SK-N-SH treated with all-trans-retinoic acid at 6 μM for 48 hours (cell line): ENCODE measurements at regions not wholly inside any gene's neighbourhood (a gene's known extent, or its start where the extent isn't known, plus 50 kb on each side); places are given as distances from the start of the nearest gene placed in this dataset.

Source experiments
- ATAC-seq: fragments of 200-7000 bp; cut with Tn5 transposase; 3 replicates; pipeline ENCODE4 v1.9.1; 2020; ENCODE audit warnings: mild to moderate bottlenecking, moderate library complexity
- ARNTL ChIP-seq: fragments of 450-650 bp; formaldehyde crosslinking; IDR thresholded peaks from 2 replicates; pipeline ENCODE4 v1.5.0; 2020; ENCODE audit warnings: low read depth, mild to moderate bottlenecking, moderate library complexity, borderline replicate concordance
- CSDC2 ChIP-seq: fragments of 250-450 bp; sonication (Bioruptor Pico); IDR thresholded peaks from 2 replicates; pipeline ENCODE4 v1.5.0; 2020; ENCODE audit warnings: mild to moderate bottlenecking, moderate library complexity
- ESRRG ChIP-seq: fragments of 250-450 bp; sonication (Bioruptor Pico); IDR thresholded peaks from 2 replicates; pipeline ENCODE4 v1.6.1; 2021; ENCODE audit warnings: mild to moderate bottlenecking
- GLIS3 ChIP-seq: fragments of 250-450 bp; sonication (Bioruptor Pico); IDR thresholded peaks from 2 replicates; pipeline ENCODE4 v1.5.0; 2020; ENCODE audit warnings: mild to moderate bottlenecking, moderate library complexity
- ISL1 ChIP-seq: fragments of 250-450 bp; sonication (Bioruptor Pico); IDR thresholded peaks from 2 replicates; pipeline ENCODE4 v2.1.2; 2022; ENCODE audit warnings: mild to moderate bottlenecking, moderate library complexity
- OSR1 ChIP-seq: fragments of 250-450 bp; sonication (Bioruptor Pico); IDR thresholded peaks from 2 replicates; pipeline ENCODE4 v1.8.0; 2022; ENCODE audit warnings: moderate library complexity, mild to moderate bottlenecking, inconsistent platforms
- PPARA ChIP-seq: fragments of 250-450 bp; sonication (Bioruptor Pico); IDR thresholded peaks from 2 replicates; pipeline ENCODE4 v1.5.0; 2020; ENCODE audit warnings: mild to moderate bottlenecking, borderline replicate concordance
- RARB ChIP-seq: fragments of 250-450 bp; sonication (Bioruptor Pico); IDR thresholded peaks from 2 replicates; pipeline ENCODE4 v1.8.0; 2021; ENCODE audit warnings: mild to moderate bottlenecking, moderate library complexity
- SNAI2 ChIP-seq: fragments of 250-450 bp; sonication (Bioruptor Pico); IDR thresholded peaks from 2 replicates; pipeline ENCODE4 v1.5.0; 2020; ENCODE audit warnings: mild to moderate bottlenecking, moderate library complexity
- TCF4 ChIP-seq: fragments of 250-450 bp; sonication (Bioruptor Pico); IDR thresholded peaks from 2 replicates; pipeline ENCODE4 v1.8.0; 2021; ENCODE audit warnings: mild to moderate bottlenecking, moderate library complexity, borderline replicate concordance
- TOX ChIP-seq: fragments of 250-450 bp; sonication (Bioruptor Pico); IDR thresholded peaks from 2 replicates; pipeline ENCODE4 v1.8.0; 2021; ENCODE audit warnings: mild to moderate bottlenecking, moderate library complexity, borderline replicate concordance
- ZC3H10 ChIP-seq: fragments of 250-450 bp; sonication (Bioruptor Pico); IDR thresholded peaks from 2 replicates; pipeline ENCODE4 v1.5.1; 2021; ENCODE audit warnings: mild to moderate bottlenecking, moderate library complexity
- ZFP3 ChIP-seq: fragments of 250-450 bp; sonication (Bioruptor Pico); IDR thresholded peaks from 2 replicates; pipeline ENCODE4 v1.5.0; 2020; ENCODE audit warnings: mild to moderate bottlenecking, moderate library complexity
- ZFP30 ChIP-seq: fragments of 450-650 bp; formaldehyde crosslinking; IDR thresholded peaks from 2 replicates; pipeline ENCODE4 v1.5.0; 2022; ENCODE audit warnings: mild to moderate bottlenecking, moderate library complexity
- ZNF70 ChIP-seq: fragments of 450-650 bp; formaldehyde crosslinking; IDR thresholded peaks from 2 replicates; pipeline ENCODE4 v1.5.0; 2020; ENCODE audit warnings: mild to moderate bottlenecking, moderate library complexity
- ZNF8 ChIP-seq: fragments of 450-650 bp; formaldehyde crosslinking; IDR thresholded peaks from 2 replicates; pipeline ENCODE4 v1.5.0; 2020; ENCODE audit warnings: mild to moderate bottlenecking, moderate library complexity
- TF ChIP-seq, protein P1 (sequence below): fragments of 250-450 bp; sonication (Bioruptor Pico); IDR thresholded peaks from 2 replicates; pipeline ENCODE4 v1.8.0; 2021; ENCODE audit warnings: low read depth, mild to moderate bottlenecking, moderate library complexity, borderline replicate concordance
- TF ChIP-seq, protein P2 (sequence below): fragments of 250-450 bp; sonication (Bioruptor Pico); IDR thresholded peaks from 2 replicates; pipeline ENCODE4 v1.5.0; 2020; ENCODE audit warnings: mild to moderate bottlenecking, moderate library complexity
- TF ChIP-seq, protein P3 (sequence below): fragments of 250-450 bp; sonication (Bioruptor Pico); IDR thresholded peaks from 2 replicates; pipeline ENCODE4 v1.5.1; 2020; ENCODE audit warnings: low read depth, mild to moderate bottlenecking, moderate library complexity
- TF ChIP-seq, protein P4 (sequence below): fragments of 250-450 bp; sonication (Bioruptor Pico); IDR thresholded peaks from 2 replicates; pipeline ENCODE4 v1.8.0; 2020; ENCODE audit warnings: mild to moderate bottlenecking, moderate library complexity, borderline replicate concordance
- TF ChIP-seq, protein P5 (sequence below): fragments of 250-450 bp; sonication (Bioruptor Pico); IDR thresholded peaks from 2 replicates; pipeline ENCODE4 v1.5.1; 2021; ENCODE audit warnings: mild to moderate bottlenecking, moderate library complexity

DNA sequence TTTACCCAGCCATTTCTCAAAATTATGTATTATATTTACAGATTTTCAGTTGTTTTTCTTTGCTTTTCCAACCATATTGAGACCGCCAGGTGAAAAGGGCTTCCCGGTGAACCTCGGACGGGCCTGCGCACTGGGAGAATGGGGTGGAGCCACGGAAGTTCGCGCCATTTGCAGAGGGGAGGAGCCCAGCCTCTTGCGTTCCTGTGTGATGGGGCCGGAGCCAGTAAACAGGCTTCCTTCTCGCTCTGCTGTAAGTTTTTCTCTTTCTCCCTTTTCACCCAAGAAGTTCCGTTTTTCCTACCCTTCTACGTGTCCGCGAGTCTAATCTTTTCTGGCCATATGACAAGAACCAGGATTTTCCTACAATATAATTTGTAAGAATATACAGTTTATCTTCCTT is 1108.8 kb upstream of the SEL1L start:
- TF ChIP-seq TOX (CRISPR knock-in tag) (no peak), CSDC2 (no peak), GLIS3 (CRISPR knock-in tag) (no peak), PPARA (no peak), ZFP3 (CRISPR knock-in tag) (no peak), OSR1 (CRISPR knock-in tag) (no peak), ARNTL (CRISPR knock-in tag) (no peak), TCF4 (CRISPR knock-in tag) (no peak), SNAI2 (CRISPR knock-in tag) (no peak), ESRRG (CRISPR knock-in tag) (no peak)
- TF ChIP-seq, protein P1, sequence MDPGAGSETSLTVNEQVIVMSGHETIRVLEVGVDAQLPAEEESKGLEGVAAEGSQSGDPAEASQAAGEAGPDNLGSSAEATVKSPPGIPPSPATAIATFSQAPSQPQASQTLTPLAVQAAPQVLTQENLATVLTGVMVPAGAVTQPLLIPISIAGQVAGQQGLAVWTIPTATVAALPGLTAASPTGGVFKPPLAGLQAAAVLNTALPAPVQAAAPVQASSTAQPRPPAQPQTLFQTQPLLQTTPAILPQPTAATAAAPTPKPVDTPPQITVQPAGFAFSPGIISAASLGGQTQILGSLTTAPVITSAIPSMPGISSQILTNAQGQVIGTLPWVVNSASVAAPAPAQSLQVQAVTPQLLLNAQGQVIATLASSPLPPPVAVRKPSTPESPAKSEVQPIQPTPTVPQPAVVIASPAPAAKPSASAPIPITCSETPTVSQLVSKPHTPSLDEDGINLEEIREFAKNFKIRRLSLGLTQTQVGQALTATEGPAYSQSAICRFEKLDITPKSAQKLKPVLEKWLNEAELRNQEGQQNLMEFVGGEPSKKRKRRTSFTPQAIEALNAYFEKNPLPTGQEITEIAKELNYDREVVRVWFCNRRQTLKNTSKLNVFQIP (CRISPR knock-in tag) = no peak
- TF ChIP-seq, protein P2, sequence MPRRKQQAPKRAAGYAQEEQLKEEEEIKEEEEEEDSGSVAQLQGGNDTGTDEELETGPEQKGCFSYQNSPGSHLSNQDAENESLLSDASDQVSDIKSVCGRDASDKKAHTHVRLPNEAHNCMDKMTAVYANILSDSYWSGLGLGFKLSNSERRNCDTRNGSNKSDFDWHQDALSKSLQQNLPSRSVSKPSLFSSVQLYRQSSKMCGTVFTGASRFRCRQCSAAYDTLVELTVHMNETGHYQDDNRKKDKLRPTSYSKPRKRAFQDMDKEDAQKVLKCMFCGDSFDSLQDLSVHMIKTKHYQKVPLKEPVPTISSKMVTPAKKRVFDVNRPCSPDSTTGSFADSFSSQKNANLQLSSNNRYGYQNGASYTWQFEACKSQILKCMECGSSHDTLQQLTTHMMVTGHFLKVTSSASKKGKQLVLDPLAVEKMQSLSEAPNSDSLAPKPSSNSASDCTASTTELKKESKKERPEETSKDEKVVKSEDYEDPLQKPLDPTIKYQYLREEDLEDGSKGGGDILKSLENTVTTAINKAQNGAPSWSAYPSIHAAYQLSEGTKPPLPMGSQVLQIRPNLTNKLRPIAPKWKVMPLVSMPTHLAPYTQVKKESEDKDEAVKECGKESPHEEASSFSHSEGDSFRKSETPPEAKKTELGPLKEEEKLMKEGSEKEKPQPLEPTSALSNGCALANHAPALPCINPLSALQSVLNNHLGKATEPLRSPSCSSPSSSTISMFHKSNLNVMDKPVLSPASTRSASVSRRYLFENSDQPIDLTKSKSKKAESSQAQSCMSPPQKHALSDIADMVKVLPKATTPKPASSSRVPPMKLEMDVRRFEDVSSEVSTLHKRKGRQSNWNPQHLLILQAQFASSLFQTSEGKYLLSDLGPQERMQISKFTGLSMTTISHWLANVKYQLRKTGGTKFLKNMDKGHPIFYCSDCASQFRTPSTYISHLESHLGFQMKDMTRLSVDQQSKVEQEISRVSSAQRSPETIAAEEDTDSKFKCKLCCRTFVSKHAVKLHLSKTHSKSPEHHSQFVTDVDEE (CRISPR knock-in tag) = no peak
- TF ChIP-seq, protein P3, sequence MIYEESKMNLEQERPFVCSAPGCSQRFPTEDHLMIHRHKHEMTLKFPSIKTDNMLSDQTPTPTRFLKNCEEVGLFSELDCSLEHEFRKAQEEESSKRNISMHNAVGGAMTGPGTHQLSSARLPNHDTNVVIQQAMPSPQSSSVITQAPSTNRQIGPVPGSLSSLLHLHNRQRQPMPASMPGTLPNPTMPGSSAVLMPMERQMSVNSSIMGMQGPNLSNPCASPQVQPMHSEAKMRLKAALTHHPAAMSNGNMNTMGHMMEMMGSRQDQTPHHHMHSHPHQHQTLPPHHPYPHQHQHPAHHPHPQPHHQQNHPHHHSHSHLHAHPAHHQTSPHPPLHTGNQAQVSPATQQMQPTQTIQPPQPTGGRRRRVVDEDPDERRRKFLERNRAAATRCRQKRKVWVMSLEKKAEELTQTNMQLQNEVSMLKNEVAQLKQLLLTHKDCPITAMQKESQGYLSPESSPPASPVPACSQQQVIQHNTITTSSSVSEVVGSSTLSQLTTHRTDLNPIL = no peak
- TF ChIP-seq, protein P4, sequence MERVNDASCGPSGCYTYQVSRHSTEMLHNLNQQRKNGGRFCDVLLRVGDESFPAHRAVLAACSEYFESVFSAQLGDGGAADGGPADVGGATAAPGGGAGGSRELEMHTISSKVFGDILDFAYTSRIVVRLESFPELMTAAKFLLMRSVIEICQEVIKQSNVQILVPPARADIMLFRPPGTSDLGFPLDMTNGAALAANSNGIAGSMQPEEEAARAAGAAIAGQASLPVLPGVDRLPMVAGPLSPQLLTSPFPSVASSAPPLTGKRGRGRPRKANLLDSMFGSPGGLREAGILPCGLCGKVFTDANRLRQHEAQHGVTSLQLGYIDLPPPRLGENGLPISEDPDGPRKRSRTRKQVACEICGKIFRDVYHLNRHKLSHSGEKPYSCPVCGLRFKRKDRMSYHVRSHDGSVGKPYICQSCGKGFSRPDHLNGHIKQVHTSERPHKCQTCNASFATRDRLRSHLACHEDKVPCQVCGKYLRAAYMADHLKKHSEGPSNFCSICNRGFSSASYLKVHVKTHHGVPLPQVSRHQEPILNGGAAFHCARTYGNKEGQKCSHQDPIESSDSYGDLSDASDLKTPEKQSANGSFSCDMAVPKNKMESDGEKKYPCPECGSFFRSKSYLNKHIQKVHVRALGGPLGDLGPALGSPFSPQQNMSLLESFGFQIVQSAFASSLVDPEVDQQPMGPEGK (CRISPR knock-in tag) = no peak
- no peak for ATAC-seq

DNA sequence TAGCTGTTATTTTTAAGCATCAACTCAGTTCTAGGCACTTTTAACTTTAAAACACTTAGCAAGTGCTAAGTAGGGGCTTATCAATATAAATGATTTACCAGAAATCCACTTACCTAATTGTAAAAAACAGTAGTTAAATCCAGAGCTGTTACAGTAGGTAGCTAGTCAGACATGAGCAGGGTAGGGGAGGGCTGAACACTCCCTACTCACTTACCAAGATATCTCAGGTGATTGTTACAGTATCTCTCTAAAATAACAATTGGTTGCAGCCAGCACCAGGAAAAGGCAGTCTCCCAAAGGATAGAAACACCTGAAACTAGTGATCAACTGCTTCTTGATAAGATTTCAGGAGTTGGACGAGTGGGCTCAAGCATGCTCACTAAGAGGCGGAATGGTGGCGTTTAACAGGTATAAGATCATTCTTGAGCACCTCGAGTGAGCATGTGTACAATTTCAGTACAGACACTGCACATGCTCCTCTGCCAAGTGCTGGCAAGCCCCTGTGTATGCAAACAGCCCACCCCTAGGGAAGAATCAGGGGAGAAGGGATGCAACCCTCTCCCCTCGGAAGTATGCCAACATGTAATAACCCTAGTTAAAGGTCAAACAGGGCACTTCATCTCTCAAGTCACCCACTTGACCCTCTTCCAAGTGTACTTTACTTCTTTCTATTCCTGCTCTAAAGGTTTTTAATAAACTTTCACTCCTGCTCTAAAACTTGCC is 1113.6 kb upstream of the SEL1L start:
- no peak for TF ChIP-seq ZC3H10
- TF ChIP-seq CSDC2 = no peak
- no peak for TF ChIP-seq RARB
- no peak for TF ChIP-seq ZFP3 (CRISPR knock-in tag)
- TF ChIP-seq, protein P5, sequence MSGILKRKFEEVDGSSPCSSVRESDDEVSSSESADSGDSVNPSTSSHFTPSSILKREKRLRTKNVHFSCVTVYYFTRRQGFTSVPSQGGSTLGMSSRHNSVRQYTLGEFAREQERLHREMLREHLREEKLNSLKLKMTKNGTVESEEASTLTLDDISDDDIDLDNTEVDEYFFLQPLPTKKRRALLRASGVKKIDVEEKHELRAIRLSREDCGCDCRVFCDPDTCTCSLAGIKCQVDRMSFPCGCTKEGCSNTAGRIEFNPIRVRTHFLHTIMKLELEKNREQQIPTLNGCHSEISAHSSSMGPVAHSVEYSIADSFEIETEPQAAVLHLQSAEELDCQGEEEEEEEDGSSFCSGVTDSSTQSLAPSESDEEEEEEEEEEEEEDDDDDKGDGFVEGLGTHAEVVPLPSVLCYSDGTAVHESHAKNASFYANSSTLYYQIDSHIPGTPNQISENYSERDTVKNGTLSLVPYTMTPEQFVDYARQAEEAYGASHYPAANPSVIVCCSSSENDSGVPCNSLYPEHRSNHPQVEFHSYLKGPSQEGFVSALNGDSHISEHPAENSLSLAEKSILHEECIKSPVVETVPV = no peak
- TF ChIP-seq ZFP30 (CRISPR knock-in tag) = no peak
- no peak for TF ChIP-seq TCF4 (CRISPR knock-in tag)
- no peak for TF ChIP-seq GLIS3 (CRISPR knock-in tag)
- no peak for TF ChIP-seq ZNF70 (CRISPR knock-in tag)
- TF ChIP-seq ZNF8 (CRISPR knock-in tag) = no peak
- no peak for TF ChIP-seq PPARA
- TF ChIP-seq ISL1 (CRISPR knock-in tag) = no peak
- TF ChIP-seq, protein P1 (CRISPR knock-in tag) = no peak
- TF ChIP-seq, protein P2 (CRISPR knock-in tag) = no peak
- TF ChIP-seq, all 23 proteins: peak for 0
- ATAC-seq = no peak
